HG02763 (cell line): ENCODE measurements at regions not wholly inside any gene's neighbourhood (a gene's known extent, or its start where the extent isn't known, plus 50 kb on each side); places are given as distances from the start of the nearest gene placed in this dataset.

Experiments
- ATAC-seq: cut with Tn5 transposase; IDR thresholded peaks from one replicate; pipeline ENCODE4 v1.9.1; 2021; ENCODE audit warnings: mild to moderate bottlenecking, moderate library complexity; ENCODE audit not compliant: unreplicated experiment

- ATAC-seq, result no peak
These were observed 138.1 kb upstream of the E2F8 start for GRCh38 chr11:19378814-19379213.

GRCh38 chr11:19377881-19378280 is 137.1 kb upstream of the E2F8 start:
- no peak for ATAC-seq

- no peak for ATAC-seq
These were observed 134.7 kb upstream of the E2F8 start for GRCh38 chr11:19375440-19375839.

- no peak for ATAC-seq
These were observed 133.4 kb upstream of the E2F8 start for GRCh38 chr11:19374151-19374569.

- no peak for ATAC-seq
These were observed 131.6 kb upstream of the E2F8 start for GRCh38 chr11:19372381-19372780.

GRCh38 chr11:19370100-19370861 is 129.5 kb upstream of the E2F8 start:
- ATAC-seq, result no peak

- no peak for ATAC-seq
These were observed 128.1 kb upstream of the E2F8 start for GRCh38 chr11:19368726-19369375.

- ATAC-seq, result no peak
These were observed 126.4 kb upstream of the E2F8 start for GRCh38 chr11:19366992-19367709.

GRCh38 chr11:19365743-19366410 is 125.1 kb upstream of the E2F8 start:
- no peak for ATAC-seq

- no peak for ATAC-seq
These were observed 118.7 kb upstream of the E2F8 start for GRCh38 chr11:19359221-19360000.

- no peak for ATAC-seq
These were observed 117.2 kb upstream of the E2F8 start for GRCh38 chr11:19357943-19358342.

- no peak for ATAC-seq
These were observed 114.9 kb upstream of the E2F8 start for GRCh38 chr11:19355601-19356000.

GRCh38 chr11:19353287-19353850 is 112.6 kb upstream of the E2F8 start:
- no peak for ATAC-seq

- no peak for ATAC-seq
These were observed 112.0 kb upstream of the E2F8 start for GRCh38 chr11:19352771-19353160.

GRCh38 chr11:19352072-19352770 is 111.5 kb upstream of the E2F8 start:
- ATAC-seq, result no peak

- no peak for ATAC-seq
These were observed 110.7 kb upstream of the E2F8 start for GRCh38 chr11:19351426-19351825.

GRCh38 chr11:19350160-19350559 is 109.4 kb upstream of the E2F8 start:
- no peak for ATAC-seq

GRCh38 chr11:19349340-19350025 is 108.7 kb upstream of the E2F8 start:
- ATAC-seq, result no peak

GRCh38 chr11:19347911-19348310 is 107.2 kb upstream of the E2F8 start:
- no peak for ATAC-seq
